OCI-LY3 (cell line): ENCODE measurements at regions not wholly inside any gene's neighbourhood (a gene's known extent, or its start where the extent isn't known, plus 50 kb on each side); places are given as distances from the start of the nearest gene placed in this dataset.

Source experiments
- H2AFZ ChIP-seq: fragments of 200-600, 300-600 bp; shearing (Covaris generic); 2 replicates; pipeline ENCODE4 v1.6.0; 2014; ENCODE audit warnings: antibody characterized with exemption, low read depth, low read length
- H3K27ac ChIP-seq: fragments of 200-600, 300-600 bp; sonication (generic); 2 replicates; pipeline ENCODE4 v1.5.1; 2014; ENCODE audit warnings: mild to moderate bottlenecking, low read length, moderate library complexity, mixed read lengths
- H3K27me3 ChIP-seq: fragments of 200-600, 300-600 bp; sonication (generic); 2 replicates; pipeline ENCODE4 v1.6.1; 2014; ENCODE audit warnings: low read depth, low read length, mixed read lengths
- H3K36me3 ChIP-seq: fragments of 200-600, 300-600 bp; sonication (generic); replicated peaks from 2 replicates; pipeline ENCODE3; 2014; ENCODE audit warnings: low read depth, low read length, mixed read lengths
- H3K4me1 ChIP-seq: fragments of 300-600, 200-600 bp; sonication (generic); 2 replicates; pipeline ENCODE4 v1.6.1; 2014; ENCODE audit warnings: low read length, mixed read lengths
- H3K4me2 ChIP-seq: fragments of 200-600, 300-600 bp; sonication (generic); 2 replicates; pipeline ENCODE4 v1.6.1; 2014; ENCODE audit warnings: low read length, mixed read lengths
- H3K4me3 ChIP-seq: fragments of 300-600, 200-600 bp; sonication (generic); 2 replicates; pipeline ENCODE4 v1.5.1; 2014; ENCODE audit warnings: antibody characterized with exemption, mild to moderate bottlenecking, low read length, moderate library complexity
- H3K79me2 ChIP-seq: fragments of 300-600, 200-600 bp; shearing (Covaris generic); 2 replicates; pipeline ENCODE4 v1.6.1; 2014; ENCODE audit warnings: mild to moderate bottlenecking, low read length, mixed read lengths
- H3K9ac ChIP-seq: fragments of 300-600, 200-600 bp; shearing (Covaris generic); 2 replicates; pipeline ENCODE4 v1.6.0; 2014; ENCODE audit warnings: mild to moderate bottlenecking, low read length, moderate library complexity
- H3K9me3 ChIP-seq: fragments of 200-600, 300-600 bp; shearing (Covaris generic); 2 replicates; pipeline ENCODE4 v1.6.1; 2014; ENCODE audit warnings: low read length, mixed read lengths; ENCODE audit not compliant: insufficient read depth
- H4K20me1 ChIP-seq: fragments of 200-600, 300-600 bp; sonication (generic); 2 replicates; pipeline ENCODE4 v1.6.1; 2016; ENCODE audit warnings: low read length, mixed read lengths; ENCODE audit not compliant: insufficient read depth
- CTCF ChIP-seq: fragments of 200-600, 300-600 bp; sonication (generic); IDR thresholded peaks from 2 replicates; pipeline ENCODE4 v1.5.1; 2014; ENCODE audit warnings: antibody characterized with exemption, low read length, low read depth
- EZH2phosphoT487 ChIP-seq: fragments of 200-600 bp; shearing (Covaris generic); IDR thresholded peaks from 2 replicates; pipeline ENCODE4 v1.6.1; 2018; ENCODE audit warnings: antibody characterized with exemption, mixed run types, low read depth

DNA sequence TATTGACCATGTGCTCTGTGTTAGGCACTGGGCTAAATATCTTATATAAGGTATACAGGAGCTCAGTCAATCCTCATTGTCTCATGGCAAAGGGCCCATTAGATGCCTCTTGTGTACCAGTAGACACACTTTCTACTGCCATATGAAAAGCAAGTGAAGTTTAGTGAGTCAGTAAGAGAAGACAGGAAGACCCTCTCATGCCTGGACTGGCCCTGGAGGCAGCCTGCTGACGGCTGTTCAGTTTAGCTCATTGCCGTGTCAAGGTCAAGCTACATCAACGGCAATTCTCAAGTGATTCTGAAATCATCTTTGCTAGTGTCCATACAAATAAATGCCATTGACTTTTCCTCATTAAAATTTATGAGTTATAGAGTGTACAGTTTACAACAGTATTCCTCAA lies 237.9 kb downstream of the IRX1 start:
- TF ChIP-seq CTCF, result no peak
- no peak for TF ChIP-seq EZH2phosphoT487
- no peak overlapping the region for H3K4me2 ChIP-seq
- no peaks in the 10 kb centered on the region for H3K4me1 ChIP-seq
- no peaks in the 10 kb centered on the region for H4K20me1 ChIP-seq
- H3K36me3 ChIP-seq, result no peaks in the 10 kb centered on the region
- H3K79me2 ChIP-seq, result no peaks in the 10 kb centered on the region
- no peak overlapping the region for H3K9ac ChIP-seq
- no peaks in the 10 kb centered on the region for H3K9me3 ChIP-seq
- no peak overlapping the region for H3K4me3 ChIP-seq
- no peak overlapping the region for H2AFZ ChIP-seq
- H3K27ac ChIP-seq, result no peak overlapping the region
- no peaks in the 10 kb centered on the region for H3K27me3 ChIP-seq

- Histone ChIP-seq H3K36me3 (no peaks in the 10 kb centered on the region), H3K9ac (no peak overlapping the region), H3K27me3 (no peaks in the 10 kb centered on the region), H3K27ac (no peak overlapping the region), H3K4me2 (no peak overlapping the region), H3K9me3 (no peaks in the 10 kb centered on the region), H3K79me2 (no peaks in the 10 kb centered on the region), H2AFZ (no peak overlapping the region), H4K20me1 (no peaks in the 10 kb centered on the region), H3K4me3 (no peak overlapping the region), H3K4me1 (no peaks in the 10 kb centered on the region)
- TF ChIP-seq CTCF (no peak), EZH2phosphoT487 (no peak)
Observed at GRCh38 chr5:3835811-3836210, 240.2 kb downstream of the IRX1 start.

GRCh38 chr5:3836528-3836927 lies 240.9 kb downstream of the IRX1 start:
- Histone ChIP-seq H3K27ac (no peak overlapping the region), H3K4me2 (no peak overlapping the region), H3K9me3 (no peaks in the 10 kb centered on the region), H3K36me3 (no peaks in the 10 kb centered on the region), H2AFZ (no peak overlapping the region), H3K4me1 (no peaks in the 10 kb centered on the region), H4K20me1 (no peaks in the 10 kb centered on the region), H3K9ac (no peak overlapping the region), H3K79me2 (no peaks in the 10 kb centered on the region), H3K27me3 (no peaks in the 10 kb centered on the region), H3K4me3 (no peak overlapping the region)
- TF ChIP-seq CTCF (no peak), EZH2phosphoT487 (no peak)

GRCh38 chr5:3837506-3837905 lies 241.9 kb downstream of the IRX1 start:
- Histone ChIP-seq H3K4me1 (no peaks in the 10 kb centered on the region), H4K20me1 (no peaks in the 10 kb centered on the region), H3K27me3 (no peaks in the 10 kb centered on the region), H3K27ac (no peak overlapping the region), H3K9me3 (no peaks in the 10 kb centered on the region), H3K9ac (no peak overlapping the region), H3K4me3 (no peak overlapping the region), H3K36me3 (no peaks in the 10 kb centered on the region), H2AFZ (no peak overlapping the region), H3K4me2 (no peak overlapping the region), H3K79me2 (no peaks in the 10 kb centered on the region)
- no peak for TF ChIP-seq EZH2phosphoT487
- TF ChIP-seq CTCF, result no peak
